H9 (cell line): ENCODE measurements at regions not wholly inside any gene's neighbourhood (a gene's known extent, or its start where the extent isn't known, plus 50 kb on each side); places are given as distances from the start of the nearest gene placed in this dataset.

Experiments used
- DNase-seq: peaks from one replicate; pipeline ENCODE4 v3.0.0-alpha.2; 2017
- H2AFZ ChIP-seq: one replicate; pipeline ENCODE4 v1.6.1; 2013; ENCODE audit warnings: mild to moderate bottlenecking, low read length, control low read depth, moderate library complexity
- H2AK5ac ChIP-seq: 2 replicates; pipeline ENCODE4 v1.6.1; 2013; ENCODE audit warnings: low read length, control low read depth, mixed read lengths; ENCODE audit not compliant: insufficient read length
- H2BK120ac ChIP-seq: one replicate; pipeline ENCODE4 v1.6.1; 2013; ENCODE audit warnings: low read depth, mild to moderate bottlenecking, low read length, control low read depth, inconsistent platforms; ENCODE audit not compliant: poor library complexity, severe bottlenecking
- H2BK12ac ChIP-seq: 2 replicates; pipeline ENCODE4 v1.6.1; 2013; ENCODE audit warnings: low read length, control low read depth, mixed read lengths, low read depth; ENCODE audit not compliant: insufficient read length
- H2BK15ac ChIP-seq: 2 replicates; pipeline ENCODE4 v1.6.1; 2013; ENCODE audit warnings: low read depth, low read length, control low read depth
- H2BK20ac ChIP-seq: one replicate; pipeline ENCODE4 v1.6.1; 2013; ENCODE audit warnings: low read depth, mild to moderate bottlenecking, low read length, control low read depth, inconsistent platforms; ENCODE audit not compliant: poor library complexity, severe bottlenecking
- H2BK5ac ChIP-seq: 2 replicates; pipeline ENCODE4 v1.6.1; 2013; ENCODE audit warnings: low read length, control low read depth, mixed read lengths; ENCODE audit not compliant: insufficient read length
- H3K14ac ChIP-seq: 2 replicates; pipeline ENCODE4 v1.6.1; 2013; ENCODE audit warnings: low read length, control low read depth; ENCODE audit not compliant: insufficient read depth
- H3K18ac ChIP-seq: 2 replicates; pipeline ENCODE4 v1.6.1; 2013; ENCODE audit warnings: low read depth, mild to moderate bottlenecking, mixed read lengths, low read length, control low read depth; ENCODE audit not compliant: insufficient read length
- H3K23ac ChIP-seq: 2 replicates; pipeline ENCODE4 v1.6.1; 2013; ENCODE audit warnings: low read length, control low read depth, mixed read lengths, low read depth; ENCODE audit not compliant: insufficient read length
- H3K23me2 ChIP-seq: 2 replicates; pipeline ENCODE4 v1.6.1; 2013; ENCODE audit warnings: low read depth, mild to moderate bottlenecking, mixed read lengths, low read length, control low read depth; ENCODE audit not compliant: insufficient read length, poor library complexity, severe bottlenecking
- H3K27ac ChIP-seq: 2 replicates; pipeline ENCODE4 v1.5.1; 2013; ENCODE audit warnings: low read length, control low read depth, mixed read lengths, low read depth; ENCODE audit not compliant: insufficient read length
- H3K27me3 ChIP-seq: 2 replicates; pipeline ENCODE4 v1.6.1; 2013; ENCODE audit warnings: low read length, control low read depth, inconsistent platforms; ENCODE audit not compliant: insufficient read depth
- H3K4ac ChIP-seq: 2 replicates; pipeline ENCODE4 v1.6.1; 2013; ENCODE audit warnings: low read depth, mild to moderate bottlenecking, control low read depth, inconsistent platforms, low read length, moderate library complexity
- H3K4me1 ChIP-seq: 2 replicates; pipeline ENCODE4 v1.6.1; 2013; ENCODE audit warnings: low read length, control low read depth, inconsistent platforms; ENCODE audit not compliant: insufficient read depth
- H3K4me2 ChIP-seq: 2 replicates; pipeline ENCODE4 v1.6.1; 2013; ENCODE audit warnings: low read length, control low read depth, mixed read lengths; ENCODE audit not compliant: insufficient read length, insufficient read depth
- H3K56ac ChIP-seq: 2 replicates; pipeline ENCODE4 v1.6.1; 2013; ENCODE audit warnings: low read depth, mild to moderate bottlenecking, mixed read lengths, low read length, control low read depth; ENCODE audit not compliant: insufficient read length
- H3K79me1 ChIP-seq: 2 replicates; pipeline ENCODE4 v1.6.1; 2013; ENCODE audit warnings: low read depth, mild to moderate bottlenecking, moderate library complexity, low read length, control low read depth, inconsistent platforms; ENCODE audit not compliant: insufficient read depth, poor library complexity, severe bottlenecking
- H3K79me2 ChIP-seq: 2 replicates; pipeline ENCODE4 v1.6.1; 2013; ENCODE audit warnings: low read length, control low read depth, inconsistent platforms; ENCODE audit not compliant: insufficient read depth
- H3K9ac ChIP-seq: 2 replicates; pipeline ENCODE4 v1.6.1; 2013; ENCODE audit warnings: low read length, control low read depth, mixed read lengths; ENCODE audit not compliant: insufficient read length; ENCODE audit errors: extremely low read depth
- H3K9me3 ChIP-seq: one replicate; pipeline ENCODE4 v1.6.1; 2013; ENCODE audit warnings: low read depth, low read length, inconsistent platforms; ENCODE audit not compliant: control insufficient read depth
- H3T11ph ChIP-seq: one replicate; pipeline ENCODE4 v1.6.1; 2013; ENCODE audit warnings: mild to moderate bottlenecking, low read length, control low read depth, inconsistent platforms
- H4K20me1 ChIP-seq: one replicate; pipeline ENCODE4 v1.6.1; 2013; ENCODE audit not compliant: control insufficient read depth, insufficient read length, insufficient read depth
- H4K5ac ChIP-seq: 2 replicates; pipeline ENCODE4 v1.6.1; 2013; ENCODE audit warnings: low read depth, mild to moderate bottlenecking, mixed read lengths, low read length, control low read depth; ENCODE audit not compliant: insufficient read length
- H4K8ac ChIP-seq: replicated peaks from 2 replicates; pipeline ENCODE4 v1.6.1; 2013; ENCODE audit warnings: low read length, control low read depth, mixed read lengths, low read depth; ENCODE audit not compliant: insufficient read length
- H4K91ac ChIP-seq: 2 replicates; pipeline ENCODE4 v1.6.1; 2013; ENCODE audit warnings: low read depth, mild to moderate bottlenecking, moderate library complexity, mixed read lengths, low read length, control low read depth; ENCODE audit not compliant: insufficient read length
- H3K27ac Mint-ChIP-seq, 3 experiments: 2 replicates in 2 of 3; 3 replicates in 1 of 3; pipeline ENCODE4 v1.8.0; 2020 to 2021; ENCODE audit warnings: mixed read lengths in 3 of 3, mild to moderate bottlenecking in 1 of 3, moderate library complexity in 1 of 3
- H3K27me3 Mint-ChIP-seq: 2 replicates; pipeline ENCODE4 v1.8.0; 2021; ENCODE audit warnings: low read depth, mild to moderate bottlenecking, moderate library complexity, mixed read lengths
- H3K36me3 Mint-ChIP-seq, 3 experiments: 2 replicates in 2 of 3; 3 replicates in 1 of 3; pipeline ENCODE4 v1.8.0; 2020 to 2021; ENCODE audit warnings: low read depth in 3 of 3, mixed read lengths in 3 of 3; ENCODE audit not compliant: insufficient read depth in 1 of 3
- H3K4me1 Mint-ChIP-seq, 2 experiments: 2 replicates each; pipeline ENCODE4 v1.8.0; 2020; ENCODE audit warnings: mixed read lengths in 2 of 2
- H3K4me3 Mint-ChIP-seq, 2 experiments: 2 replicates in 1 of 2; 3 replicates in 1 of 2; pipeline ENCODE4 v1.8.0; 2020 to 2021; ENCODE audit warnings: mild to moderate bottlenecking in 2 of 2, mixed read lengths in 2 of 2, moderate library complexity in 1 of 2
- H3K9me3 Mint-ChIP-seq, 2 experiments: 2 replicates in 1 of 2; 3 replicates in 1 of 2; pipeline ENCODE4 v1.8.0; 2020; ENCODE audit warnings: mild to moderate bottlenecking in 2 of 2, mixed read lengths in 2 of 2, moderate library complexity in 1 of 2
- CTCF ChIP-seq: fragments of 200-600 bp; sonication (generic); conservative IDR thresholded peaks from 3 replicates; pipeline ENCODE4 v1.8.0; 2021; ENCODE audit warnings: antibody characterized with exemption, mild to moderate bottlenecking
- WGBS: extraction: QIAGEN DNeasy Blood & Tissue Kit; methylation state at CpG from one replicate; pipeline ENCODE4 v1.1.7; 2013; ENCODE audit warnings: missing lambda C conversion rate, low lambda C conversion rate, mixed read lengths; ENCODE audit not compliant: insufficient read length; ENCODE audit errors: extremely low coverage; 5-methylcytosine and 5-hydroxymethylcytosine counted together

GRCh38 chr9:92171822-92172221, 56.6 kb upstream of the SPTLC1 start:
- TF ChIP-seq CTCF = no peak
- Histone ChIP-seq H2BK12ac (no peak overlapping the region), H2AK5ac (no peak overlapping the region), H3K9ac (no peak overlapping the region), H2BK20ac (no peak overlapping the region), H3K18ac (no peak overlapping the region), H3K14ac (no peak overlapping the region), H3T11ph (no peak overlapping the region), H3K4ac (no peak overlapping the region), H4K5ac (no peak overlapping the region), H3K56ac (no peak overlapping the region), H2BK15ac (no peak overlapping the region), H3K27me3 (no peaks in the 10 kb centered on the region), H3K79me2 (no peaks in the 10 kb centered on the region), H4K91ac (no peak overlapping the region), H3K4me2 (no peak overlapping the region), H3K9me3 (no peaks in the 10 kb centered on the region), H3K27ac (no peak overlapping the region), H4K8ac (no peak overlapping the region), H3K23ac (no peak overlapping the region), H3K79me1 (no peaks in the 10 kb centered on the region), H2BK5ac (no peak overlapping the region), H2AFZ (no peak overlapping the region), H3K4me1 (no peaks in the 10 kb centered on the region), H4K20me1 (no peaks in the 10 kb centered on the region), H3K23me2 (no peaks in the 10 kb centered on the region), H2BK120ac (no peak overlapping the region)
- H3K4me1 Mint-ChIP-seq = no peaks in the 10 kb centered on the region; a peak in 1 of 4 replicates
- no peak for DNase-seq
- peaks cover 20% of the 10 kb centered on the region for H3K27me3 Mint-ChIP-seq
- WGBS = no CpG with 5 or more reads among the region's 9 CpGs
- H3K36me3 Mint-ChIP-seq = no peaks in the 10 kb centered on the region
- no peak overlapping the region for H3K4me3 Mint-ChIP-seq
- no peak overlapping the region for H3K27ac Mint-ChIP-seq
- peaks cover 7% of the 10 kb centered on the region in 2 experiments; a peak in 4 of 5 replicates for H3K9me3 Mint-ChIP-seq
